Spleen (tissue), 11 donors: ENCODE measurements at regions not wholly inside any gene's neighbourhood (a gene's known extent, or its start where the extent isn't known, plus 50 kb on each side); places are given as distances from the start of the nearest gene placed in this dataset.

ENCODE experiments used
- DNase-seq: peaks from one replicate; pipeline ENCODE4 v3.0.0-alpha.2; 2020
- H3K27ac ChIP-seq, 8 donors: fragments of 200-600 bp; sonication (generic) in 7 of 8; 1 replicate in 4 of 8; 2 replicates in 4 of 8; pipeline versions ENCODE4 v1.5.0 to v1.8.0; 2016 to 2021; ENCODE audit warnings: inconsistent platforms in 4 of 8, mild to moderate bottlenecking in 4 of 8, moderate library complexity in 1 of 8
- H3K27me3 ChIP-seq, 7 donors: fragments of 200-600 bp; sonication (generic) in 6 of 7; replicated peaks in 1 of 7; 1 replicate in 4 of 7; 2 replicates in 3 of 7; pipeline versions ENCODE4 v1.5.0 to v1.8.0; 2016 to 2021; ENCODE audit warnings: inconsistent platforms in 3 of 7, mild to moderate bottlenecking in 1 of 7
- H3K36me3 ChIP-seq, 6 donors: fragments of 200-600 bp; sonication (generic) in 5 of 6; 1 replicate in 4 of 6; 2 replicates in 2 of 6; pipeline versions ENCODE4 v1.5.0 to v1.8.0; 2016 to 2021; ENCODE audit warnings: inconsistent platforms in 2 of 6
- H3K4me1 ChIP-seq, 6 donors: fragments of 200-600 bp; sonication (generic) in 5 of 6; 1 replicate in 3 of 6; 2 replicates in 3 of 6; pipeline versions ENCODE4 v1.5.0 to v1.8.0; 2016 to 2021; ENCODE audit warnings: inconsistent platforms in 3 of 6
- H3K4me3 ChIP-seq, 8 donors: fragments of 200-600 bp; sonication (generic) in 7 of 8; 1 replicate in 4 of 8; 2 replicates in 4 of 8; pipeline versions ENCODE4 v1.5.0 to v1.8.0; 2016 to 2021; ENCODE audit warnings: inconsistent platforms in 4 of 8, mild to moderate bottlenecking in 4 of 8, moderate library complexity in 2 of 8
- H3K9me3 ChIP-seq, 8 donors: fragments of 200-600 bp; sonication (generic) in 7 of 8; 1 replicate in 4 of 8; 2 replicates in 4 of 8; pipeline versions ENCODE4 v1.5.0 to v1.8.0; 2016 to 2021; ENCODE audit warnings: inconsistent platforms in 4 of 8
- POLR2A ChIP-seq, 3 donors: fragments of 450-650 bp; IDR thresholded peaks; one replicate each; pipeline ENCODE4 v1.5.1; 2017; ENCODE audit warnings: antibody characterized with exemption in 3 of 3, mild to moderate bottlenecking in 1 of 3
- POLR2AphosphoS5 ChIP-seq, 3 donors: sonication (generic); formaldehyde crosslinking; IDR thresholded peaks; one replicate each; pipeline ENCODE4 v1.5.1; 2017; ENCODE audit warnings: antibody characterized with exemption in 3 of 3
- WGBS, 5 donors: extraction: QIAGEN DNeasy Blood & Tissue Kit in 3 of 5; methylation state at CpG; one replicate each; pipeline versions ENCODE4 v1.1.5 to v1.1.7; 2013 to 2018; 5-methylcytosine and 5-hydroxymethylcytosine counted together
- intact Hi-C: fragments of 100-400 bp; cut with DNase I; formaldehyde crosslinking; loops from one replicate; pipeline ENCODE4 v1.15.0; 2023; ENCODE audit warnings: low total_unique reads
- TF ChIP-seq, protein P1 (sequence below), 11 experiments: fragments of 200-600 bp in 7 of 11; fragments of 450-650 bp in 4 of 11; sonication (generic) in 4 of 11; IDR thresholded peaks in 8 of 11; conservative IDR thresholded peaks in 3 of 11; 1 replicate in 7 of 11; 2 replicates in 4 of 11; pipeline versions ENCODE4 v1.4.0 to v1.8.0; 2016 to 2021; ENCODE audit warnings: antibody characterized with exemption in 11 of 11, inconsistent platforms in 4 of 11, mild to moderate bottlenecking in 1 of 11
- donor health status: healthy with polysubstance abuse.
- donor health status: DM: no; HTN: no; CAD: no; lungs with moderate emphysema.
- donor health status: DM: no; HTN: no; CAD: no.
- donor health status: Bipolar disorder and iron deficiency.
- donor health status: healthy.
- donor health status: DM: no; HTN: no; CAD: no.
- donor health status: DM: yes; HTN: yes; CAD: no.

DNA sequence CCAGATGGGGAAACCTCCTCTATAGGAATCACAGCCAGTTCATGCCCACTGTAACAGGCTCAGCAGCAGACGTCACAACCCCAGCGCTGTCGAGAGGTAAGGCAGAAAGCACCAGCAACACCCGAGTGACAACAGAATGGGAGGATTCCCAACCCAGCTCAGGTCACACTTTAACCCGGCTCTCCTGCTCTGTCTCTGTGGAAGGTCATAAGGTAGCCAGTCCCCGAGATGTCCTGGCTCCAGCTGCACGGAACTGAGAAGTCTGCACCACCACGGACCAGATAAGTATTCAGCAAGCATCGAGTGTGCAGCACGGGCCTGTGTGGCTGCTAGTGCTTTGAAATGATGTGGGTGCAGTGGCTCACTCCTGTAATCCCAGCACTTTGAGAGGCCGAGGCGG, 236.7 kb upstream of the TCERG1L start:
- intact Hi-C loops, result no loop called here
- Histone ChIP-seq H3K4me1 (no peaks in the 10 kb centered on the region), H3K36me3 (no peaks in the 10 kb centered on the region), H3K9me3 (no peaks in the 10 kb centered on the region), H3K4me3 (no peak overlapping the region), H3K27ac (no peak overlapping the region), H3K27me3 (peaks cover 0 to 49% (median 0%) of the 10 kb centered on the region in 7 donors)
- no peak for DNase-seq
- 81 to 85% (median 82%) methylated on average over 4 to 12 of the region's 12 CpGs for WGBS, 5 donors
- TF ChIP-seq POLR2A (IDR thresholded peaks at IDR 0.05) (no peak), POLR2AphosphoS5 (IDR thresholded peaks at IDR 0.05) (no peak)
- TF ChIP-seq, protein P1, sequence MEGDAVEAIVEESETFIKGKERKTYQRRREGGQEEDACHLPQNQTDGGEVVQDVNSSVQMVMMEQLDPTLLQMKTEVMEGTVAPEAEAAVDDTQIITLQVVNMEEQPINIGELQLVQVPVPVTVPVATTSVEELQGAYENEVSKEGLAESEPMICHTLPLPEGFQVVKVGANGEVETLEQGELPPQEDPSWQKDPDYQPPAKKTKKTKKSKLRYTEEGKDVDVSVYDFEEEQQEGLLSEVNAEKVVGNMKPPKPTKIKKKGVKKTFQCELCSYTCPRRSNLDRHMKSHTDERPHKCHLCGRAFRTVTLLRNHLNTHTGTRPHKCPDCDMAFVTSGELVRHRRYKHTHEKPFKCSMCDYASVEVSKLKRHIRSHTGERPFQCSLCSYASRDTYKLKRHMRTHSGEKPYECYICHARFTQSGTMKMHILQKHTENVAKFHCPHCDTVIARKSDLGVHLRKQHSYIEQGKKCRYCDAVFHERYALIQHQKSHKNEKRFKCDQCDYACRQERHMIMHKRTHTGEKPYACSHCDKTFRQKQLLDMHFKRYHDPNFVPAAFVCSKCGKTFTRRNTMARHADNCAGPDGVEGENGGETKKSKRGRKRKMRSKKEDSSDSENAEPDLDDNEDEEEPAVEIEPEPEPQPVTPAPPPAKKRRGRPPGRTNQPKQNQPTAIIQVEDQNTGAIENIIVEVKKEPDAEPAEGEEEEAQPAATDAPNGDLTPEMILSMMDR (IDR thresholded peaks at IDR 0.05 in 8 of 11, conservative IDR thresholded peaks at IDR 0.05 in 3 of 11), result no peak

DNA sequence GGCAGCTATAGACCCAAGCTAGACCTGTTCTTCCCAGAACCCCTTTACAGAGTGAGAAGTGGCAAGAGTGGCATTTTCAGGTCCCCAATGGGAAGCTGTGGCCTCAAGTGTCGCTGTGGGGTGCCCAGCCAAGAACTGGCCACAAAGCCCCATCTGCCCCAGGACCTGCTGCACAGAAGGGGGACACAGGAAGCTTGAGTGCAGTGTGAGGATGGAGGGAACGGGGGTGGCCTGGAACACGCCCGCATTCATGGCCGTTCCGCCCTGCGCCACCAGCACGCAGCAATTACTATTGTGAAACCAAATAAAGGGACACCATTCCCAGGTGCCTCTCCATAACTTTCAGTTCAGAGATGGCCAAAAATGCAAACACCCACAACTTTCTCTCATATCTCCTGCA, 237.6 kb upstream of the TCERG1L start:
- DNase-seq, result no peak
- intact Hi-C loops, result no loop called here
- Histone ChIP-seq H3K4me3 (no peak overlapping the region), H3K27me3 (peaks cover 0 to 43% (median 0%) of the 10 kb centered on the region in 7 donors), H3K4me1 (no peaks in the 10 kb centered on the region), H3K36me3 (no peaks in the 10 kb centered on the region), H3K27ac (no peak overlapping the region), H3K9me3 (no peaks in the 10 kb centered on the region)
- TF ChIP-seq, protein P1 (IDR thresholded peaks at IDR 0.05 in 8 of 11, conservative IDR thresholded peaks at IDR 0.05 in 3 of 11), result no peak
- TF ChIP-seq POLR2A (IDR thresholded peaks at IDR 0.05), result no peak
- no peak for TF ChIP-seq POLR2AphosphoS5 (IDR thresholded peaks at IDR 0.05)
- WGBS, 5 donors, result 83 to 90% (median 87%) methylated on average over 8 of the region's 8 CpGs

DNA sequence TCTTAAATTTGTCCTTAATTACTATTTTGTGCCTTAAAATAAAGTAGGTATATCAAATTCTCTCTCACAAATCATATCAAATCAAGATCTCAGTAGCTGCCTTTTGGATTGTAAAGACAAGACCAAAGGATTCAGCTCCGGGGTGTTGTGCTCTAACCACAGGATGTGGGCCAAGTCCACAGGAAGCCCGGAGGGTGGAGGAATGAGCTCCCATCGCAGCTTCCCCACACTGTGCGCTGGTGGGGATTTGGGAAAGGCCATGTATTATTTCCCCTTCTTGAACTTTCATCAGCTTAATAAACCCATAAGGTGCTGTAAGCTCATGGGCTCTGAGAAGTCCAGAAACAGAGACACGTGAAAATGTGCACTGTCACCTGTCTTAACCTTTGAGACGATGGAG, 241.6 kb upstream of the TCERG1L start:
- intact Hi-C loops, result no loop called here
- no peak for DNase-seq
- Histone ChIP-seq H3K9me3 (no peaks in the 10 kb centered on the region), H3K4me1 (no peaks in the 10 kb centered on the region), H3K4me3 (no peak overlapping the region), H3K27me3 (peaks cover 0 to 32% (median 0%) of the 10 kb centered on the region in 7 donors), H3K36me3 (no peaks in the 10 kb centered on the region), H3K27ac (no peak overlapping the region)
- TF ChIP-seq, protein P1 (IDR thresholded peaks at IDR 0.05 in 8 of 11, conservative IDR thresholded peaks at IDR 0.05 in 3 of 11), result no peak
- TF ChIP-seq POLR2AphosphoS5 (IDR thresholded peaks at IDR 0.05) (no peak), POLR2A (IDR thresholded peaks at IDR 0.05) (no peak)
- 19 to 30% (median 28%) methylated on average over 6 of the region's 6 CpGs for WGBS, 5 donors

DNA sequence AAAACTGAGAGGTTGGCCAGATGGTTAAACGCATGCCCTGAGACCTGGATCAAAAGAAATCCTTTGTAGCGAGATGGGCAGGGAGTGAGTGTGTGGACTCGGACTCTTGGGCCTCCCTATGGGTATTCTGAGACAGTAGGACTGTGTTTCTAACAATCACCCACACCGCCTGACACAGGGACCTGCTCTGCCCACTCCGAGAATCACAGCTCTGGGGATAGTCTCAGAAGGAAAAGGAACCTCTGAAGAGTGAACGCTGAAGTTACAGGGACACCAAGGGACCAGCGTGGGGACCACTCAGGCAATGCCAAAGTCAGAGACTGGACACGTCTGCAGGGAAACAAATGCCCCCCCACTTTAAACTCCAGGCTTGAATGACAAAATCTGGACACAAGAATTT, 242.1 kb upstream of the TCERG1L start:
- no peaks in the 10 kb centered on the region for H3K4me1 ChIP-seq
- 73 to 85% (median 82%) methylated on average over 8 of the region's 8 CpGs for WGBS, 5 donors
- H3K4me3 ChIP-seq, result no peak overlapping the region
- H3K36me3 ChIP-seq, result no peaks in the 10 kb centered on the region
- H3K27ac ChIP-seq, result no peak overlapping the region
- intact Hi-C loops, result no loop called here
- TF ChIP-seq POLR2AphosphoS5 (IDR thresholded peaks at IDR 0.05) (no peak), POLR2A (IDR thresholded peaks at IDR 0.05) (no peak)
- TF ChIP-seq, protein P1 (IDR thresholded peaks at IDR 0.05 in 8 of 11, conservative IDR thresholded peaks at IDR 0.05 in 3 of 11), result no peak
- no peaks in the 10 kb centered on the region for H3K9me3 ChIP-seq
- H3K27me3 ChIP-seq, result peaks cover 0 to 27% (median 0%) of the 10 kb centered on the region in 7 donors
- DNase-seq, result no peak
